Epithelial cell of esophagus (primary cell): ENCODE measurements at regions not wholly inside any gene's neighbourhood (a gene's known extent, or its start where the extent isn't known, plus 50 kb on each side); places are given as distances from the start of the nearest gene placed in this dataset.

Source experiments
- DNase-seq: peaks from one replicate; pipeline ENCODE4 v3.0.0; 2010; ENCODE audit warnings: low read depth
- H3K4me3 ChIP-seq: 2 replicates; pipeline ENCODE4 v1.5.1; 2011; ENCODE audit warnings: mild to moderate bottlenecking, low read length, control low read depth
- TF ChIP-seq, protein P1 (sequence below): IDR thresholded peaks from 2 replicates; pipeline ENCODE4 v1.5.1; 2011; ENCODE audit warnings: low read depth, mild to moderate bottlenecking, low read length, control low read depth, inconsistent platforms; ENCODE audit not compliant: insufficient read depth; ENCODE audit errors: missing control alignments

DNA sequence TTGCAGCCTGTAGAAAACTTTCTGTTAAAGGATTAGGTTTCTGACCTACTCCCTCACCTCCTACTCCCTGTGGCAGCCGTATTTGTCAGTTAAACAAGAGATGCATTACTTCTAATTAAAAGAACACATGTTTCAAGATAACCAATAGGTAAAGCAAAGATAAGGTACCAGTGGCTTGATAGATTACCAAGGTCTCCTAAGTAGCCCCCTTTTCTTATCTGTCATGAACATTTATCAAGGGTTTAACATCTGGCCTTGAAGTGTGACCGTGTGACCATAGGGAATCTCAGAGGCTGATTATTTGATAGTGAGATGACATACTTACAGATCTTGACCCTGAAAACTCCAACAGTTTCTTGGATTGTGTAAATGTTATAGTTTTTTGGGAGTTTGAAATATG is 764.0 kb upstream of the EDIL3 start:
- no peak overlapping the region for H3K4me3 ChIP-seq
- no peak for DNase-seq
- TF ChIP-seq, protein P1, sequence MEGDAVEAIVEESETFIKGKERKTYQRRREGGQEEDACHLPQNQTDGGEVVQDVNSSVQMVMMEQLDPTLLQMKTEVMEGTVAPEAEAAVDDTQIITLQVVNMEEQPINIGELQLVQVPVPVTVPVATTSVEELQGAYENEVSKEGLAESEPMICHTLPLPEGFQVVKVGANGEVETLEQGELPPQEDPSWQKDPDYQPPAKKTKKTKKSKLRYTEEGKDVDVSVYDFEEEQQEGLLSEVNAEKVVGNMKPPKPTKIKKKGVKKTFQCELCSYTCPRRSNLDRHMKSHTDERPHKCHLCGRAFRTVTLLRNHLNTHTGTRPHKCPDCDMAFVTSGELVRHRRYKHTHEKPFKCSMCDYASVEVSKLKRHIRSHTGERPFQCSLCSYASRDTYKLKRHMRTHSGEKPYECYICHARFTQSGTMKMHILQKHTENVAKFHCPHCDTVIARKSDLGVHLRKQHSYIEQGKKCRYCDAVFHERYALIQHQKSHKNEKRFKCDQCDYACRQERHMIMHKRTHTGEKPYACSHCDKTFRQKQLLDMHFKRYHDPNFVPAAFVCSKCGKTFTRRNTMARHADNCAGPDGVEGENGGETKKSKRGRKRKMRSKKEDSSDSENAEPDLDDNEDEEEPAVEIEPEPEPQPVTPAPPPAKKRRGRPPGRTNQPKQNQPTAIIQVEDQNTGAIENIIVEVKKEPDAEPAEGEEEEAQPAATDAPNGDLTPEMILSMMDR, result no peak

DNA sequence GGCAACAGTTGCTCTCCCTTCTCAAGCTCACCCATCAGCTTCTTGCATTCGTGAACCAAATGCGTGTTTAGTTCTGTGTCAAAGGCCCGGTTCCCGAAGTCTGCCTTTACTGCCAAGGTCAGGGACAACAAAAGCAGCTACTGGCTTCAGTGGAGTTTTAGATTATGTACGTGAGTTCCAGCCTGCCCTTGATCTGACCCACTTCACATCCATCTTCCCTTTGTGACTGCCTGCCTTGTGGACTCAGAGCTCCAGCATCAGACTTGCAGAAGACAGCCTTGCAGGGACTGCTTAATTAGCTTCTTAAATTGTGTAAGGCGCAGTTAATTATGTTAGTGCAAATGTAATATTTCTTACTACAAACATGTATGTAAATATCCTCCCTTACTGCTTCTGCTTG is 774.7 kb upstream of the EDIL3 start:
- DNase-seq, result no peak
- TF ChIP-seq, protein P1, result no peak
- no peak overlapping the region for H3K4me3 ChIP-seq

DNA sequence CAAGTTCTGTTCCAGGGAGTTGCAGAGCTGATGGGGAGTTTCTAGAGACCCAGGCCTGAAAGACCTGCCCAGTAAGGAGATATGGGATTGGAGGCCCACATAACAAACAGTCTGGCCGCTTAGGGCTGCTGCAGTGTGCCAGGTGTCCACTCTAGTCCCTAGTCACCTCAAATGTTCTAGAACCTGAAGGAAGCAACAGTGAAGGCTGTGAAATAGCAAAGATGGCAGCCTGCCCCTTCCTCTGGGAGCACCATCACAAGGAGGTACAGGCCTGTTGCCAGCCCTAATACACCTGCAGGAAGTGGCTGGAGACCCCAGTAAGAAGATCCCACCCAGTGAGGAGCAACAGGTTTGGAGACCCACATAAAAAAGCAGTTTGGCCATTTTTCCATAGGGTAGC is 783.8 kb upstream of the EDIL3 start:
- TF ChIP-seq, protein P1, result no peak
- no peak for DNase-seq
- no peak overlapping the region for H3K4me3 ChIP-seq

DNA sequence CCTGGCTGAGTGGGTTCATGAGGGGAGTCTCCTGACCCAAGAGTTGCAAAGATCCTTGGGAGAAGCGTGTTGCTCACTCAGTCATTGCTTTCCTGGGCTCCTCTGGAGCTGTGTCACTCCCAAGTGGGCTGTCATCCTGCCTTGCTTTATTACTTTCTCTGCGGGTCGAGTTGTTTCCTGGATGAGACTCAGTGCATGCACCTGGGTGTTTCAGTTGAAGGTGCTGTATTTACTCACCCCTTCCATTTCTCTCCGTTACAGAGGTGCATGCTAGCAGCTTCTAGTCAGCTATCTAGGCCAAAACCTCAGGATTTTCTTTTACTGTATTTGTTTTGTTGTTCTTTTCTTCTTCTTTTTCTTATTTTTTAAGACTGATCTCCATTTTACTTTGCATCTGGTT is 785.5 kb upstream of the EDIL3 start:
- H3K4me3 ChIP-seq, result no peak overlapping the region
- DNase-seq, result no peak
- TF ChIP-seq, protein P1, result no peak

DNA sequence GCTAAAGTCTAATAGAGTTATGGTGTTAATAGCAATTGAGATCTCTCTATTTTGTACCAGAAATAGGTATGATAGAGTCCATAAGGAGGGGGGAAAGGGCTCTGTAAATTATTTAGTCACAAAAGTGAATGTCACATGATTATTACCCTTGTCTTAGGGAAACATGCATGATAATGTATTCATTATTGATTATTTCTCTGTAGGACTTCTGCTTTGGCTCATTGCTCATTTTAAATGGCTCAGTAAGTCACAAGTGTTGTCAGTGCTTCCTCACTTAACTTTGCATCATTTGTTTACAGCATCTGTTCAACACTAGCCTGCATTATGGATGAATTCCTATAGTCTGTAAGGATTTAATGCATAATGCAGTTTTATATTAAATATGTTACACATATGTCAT is 788.8 kb upstream of the EDIL3 start:
- TF ChIP-seq, protein P1, result no peak
- H3K4me3 ChIP-seq, result no peak overlapping the region
- DNase-seq, result no peak

DNA sequence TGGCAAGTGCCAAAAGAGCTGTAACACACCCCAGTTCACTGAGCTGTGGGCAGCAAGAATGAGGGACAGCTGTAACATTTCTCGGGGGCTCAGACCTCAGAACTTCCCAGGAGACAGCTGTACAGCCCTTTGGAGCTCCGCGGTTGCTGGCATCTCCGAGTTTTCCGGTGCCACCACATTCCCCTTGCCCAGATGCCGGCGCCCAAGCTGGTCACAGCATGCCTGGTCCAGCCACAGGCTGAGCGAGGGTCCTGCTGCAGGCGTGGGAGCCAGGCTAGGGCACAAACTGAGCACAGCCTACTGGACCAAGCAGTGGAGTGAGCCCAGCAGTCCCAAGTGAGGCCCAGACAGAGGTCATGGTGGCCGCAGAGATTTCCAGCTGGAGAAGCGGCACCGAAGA is 797.7 kb upstream of the EDIL3 start:
- TF ChIP-seq, protein P1, result no peak
- H3K4me3 ChIP-seq, result no peak overlapping the region
- DNase-seq, result no peak

DNA sequence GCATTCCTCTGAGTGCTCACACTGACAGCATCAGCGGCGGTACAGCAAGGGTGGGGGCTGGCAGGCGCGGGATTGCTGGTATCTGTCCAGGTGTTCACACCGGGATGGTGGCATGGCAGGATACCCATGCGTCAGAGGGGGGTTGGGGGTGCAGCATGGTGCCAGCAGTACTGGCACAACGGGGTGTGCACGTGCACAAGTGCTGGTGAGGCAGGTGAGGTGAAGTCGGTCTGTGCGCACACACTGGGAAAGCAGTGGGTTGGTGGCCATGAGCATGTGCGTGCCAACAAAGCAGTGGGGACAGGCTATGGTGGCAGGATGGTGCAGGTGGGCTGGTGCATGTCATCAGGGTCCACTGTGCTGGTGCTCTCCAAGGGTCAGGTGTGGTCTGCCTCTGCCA is 819.6 kb upstream of the EDIL3 start:
- no peak for DNase-seq
- TF ChIP-seq, protein P1, result no peak

More for the DNA sequence above, 819.6 kb upstream of the EDIL3 start:
- H3K4me3 ChIP-seq, result no peak overlapping the region
